GM23338 (cell line): ENCODE measurements at regions not wholly inside any gene's neighbourhood (a gene's known extent, or its start where the extent isn't known, plus 50 kb on each side); places are given as distances from the start of the nearest gene placed in this dataset.
A peak's percentile ranks its signal among the peaks of the same experiment; 100 is the strongest.

Source experiments
- CREB1 ChIP-seq: fragments of 250-450 bp; sonication (Bioruptor Pico); IDR thresholded peaks from 2 replicates; pipeline ENCODE4 v1.5.0; 2020; ENCODE audit warnings: low read depth, mild to moderate bottlenecking, moderate library complexity
- EZH2 ChIP-seq: fragments of 200-600 bp; sonication (generic); IDR thresholded peaks from one replicate; pipeline ENCODE4 v1.8.0; 2017; ENCODE audit warnings: antibody characterized with exemption, mild to moderate bottlenecking, low read depth; ENCODE audit not compliant: unreplicated experiment
- EZH2phosphoT487 ChIP-seq: fragments of 200-600 bp; sonication (generic); IDR thresholded peaks from one replicate; pipeline ENCODE4 v1.8.1; 2018; ENCODE audit warnings: antibody characterized with exemption; ENCODE audit not compliant: unreplicated experiment
- JUNB ChIP-seq: IDR thresholded peaks from one replicate; pipeline ENCODE4 v1.6.1; 2016; ENCODE audit warnings: antibody characterized with exemption; ENCODE audit not compliant: unreplicated experiment
- POLR2AphosphoS5 ChIP-seq: IDR thresholded peaks from 2 replicates; pipeline ENCODE4 v1.6.1; 2016; ENCODE audit warnings: antibody characterized with exemption, low read depth
- REST ChIP-seq: IDR thresholded peaks from one replicate; pipeline ENCODE4 v1.6.1; 2018; ENCODE audit warnings: antibody characterized with exemption; ENCODE audit not compliant: unreplicated experiment
- STAT1 ChIP-seq: IDR thresholded peaks from one replicate; pipeline ENCODE4 v1.6.1; 2016; ENCODE audit warnings: antibody characterized with exemption; ENCODE audit not compliant: unreplicated experiment
- ZNF331 ChIP-seq: fragments of 250-450 bp; sonication (Bioruptor Pico); IDR thresholded peaks from 2 replicates; pipeline ENCODE4 v1.5.0; 2020; ENCODE audit warnings: low read depth, mild to moderate bottlenecking, moderate library complexity
- TF ChIP-seq, protein P1 (sequence below), 2 experiments: fragments of 200-600 bp in 1 of 2; sonication (generic) in 1 of 2; conservative IDR thresholded peaks; 2 replicates each; pipeline versions ENCODE4 v1.5.1 to v1.6.1; 2016 to 2017; ENCODE audit warnings: antibody characterized with exemption in 2 of 2, low read depth in 2 of 2, mild to moderate bottlenecking in 2 of 2, moderate library complexity in 1 of 2

- TF ChIP-seq POLR2AphosphoS5 = no peak
- TF ChIP-seq, protein P1, sequence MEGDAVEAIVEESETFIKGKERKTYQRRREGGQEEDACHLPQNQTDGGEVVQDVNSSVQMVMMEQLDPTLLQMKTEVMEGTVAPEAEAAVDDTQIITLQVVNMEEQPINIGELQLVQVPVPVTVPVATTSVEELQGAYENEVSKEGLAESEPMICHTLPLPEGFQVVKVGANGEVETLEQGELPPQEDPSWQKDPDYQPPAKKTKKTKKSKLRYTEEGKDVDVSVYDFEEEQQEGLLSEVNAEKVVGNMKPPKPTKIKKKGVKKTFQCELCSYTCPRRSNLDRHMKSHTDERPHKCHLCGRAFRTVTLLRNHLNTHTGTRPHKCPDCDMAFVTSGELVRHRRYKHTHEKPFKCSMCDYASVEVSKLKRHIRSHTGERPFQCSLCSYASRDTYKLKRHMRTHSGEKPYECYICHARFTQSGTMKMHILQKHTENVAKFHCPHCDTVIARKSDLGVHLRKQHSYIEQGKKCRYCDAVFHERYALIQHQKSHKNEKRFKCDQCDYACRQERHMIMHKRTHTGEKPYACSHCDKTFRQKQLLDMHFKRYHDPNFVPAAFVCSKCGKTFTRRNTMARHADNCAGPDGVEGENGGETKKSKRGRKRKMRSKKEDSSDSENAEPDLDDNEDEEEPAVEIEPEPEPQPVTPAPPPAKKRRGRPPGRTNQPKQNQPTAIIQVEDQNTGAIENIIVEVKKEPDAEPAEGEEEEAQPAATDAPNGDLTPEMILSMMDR (conservative IDR thresholded peaks at IDR 0.05; ENCODE audit: low read depth in 2 of 2) = peak; percentile 93 to 99
- no peak for TF ChIP-seq EZH2phosphoT487
- TF ChIP-seq REST = no peak
- TF ChIP-seq EZH2 = no peak
- TF ChIP-seq JUNB = no peak
- TF ChIP-seq ZNF331 (CRISPR knock-in tag) = no peak
- TF ChIP-seq CREB1 = peak; percentile 20; the same call in 1 of the 2 replicates
- no peak for TF ChIP-seq STAT1
Observed at GRCh38 chr1:222455188-222455879, 92.6 kb downstream of the HHIPL2 start.
